GM12891 (cell line): ENCODE measurements at regions not wholly inside any gene's neighbourhood (a gene's known extent, or its start where the extent isn't known, plus 50 kb on each side); places are given as distances from the start of the nearest gene placed in this dataset.

ENCODE experiments used
- POLR2A ChIP-seq: IDR thresholded peaks from 2 replicates; pipeline ENCODE4 v1.6.1; 2011; ENCODE audit warnings: low read depth, low read length, control low read depth
- POLR2AphosphoS5 ChIP-seq: IDR thresholded peaks from 2 replicates; pipeline ENCODE4 v1.6.1; 2011; ENCODE audit warnings: low read depth, low read length, control low read depth
- POU2F2 ChIP-seq: IDR thresholded peaks from 2 replicates; pipeline ENCODE4 v1.6.1; 2011; ENCODE audit warnings: low read depth, mild to moderate bottlenecking, control low read depth, low read length, moderate library complexity
- TAF1 ChIP-seq: IDR thresholded peaks from 2 replicates; pipeline ENCODE4 v1.6.1; 2011; ENCODE audit warnings: low read depth, low read length, control low read depth

- TF ChIP-seq POLR2AphosphoS5 = no peak
- no peak for TF ChIP-seq POLR2A
- no peak for TF ChIP-seq POU2F2
- TF ChIP-seq TAF1 = no peak
These were observed 147.1 kb downstream of the URI1 start for GRCh38 chr19:30089086-30089665.
